B cell (primary cell): ENCODE measurements at regions not wholly inside any gene's neighbourhood (a gene's known extent, or its start where the extent isn't known, plus 50 kb on each side); places are given as distances from the start of the nearest gene placed in this dataset.

ENCODE experiments used
- ATAC-seq: fragments of 200-7000 bp; cut with Tn5 transposase; one replicate; pipeline ENCODE4 v1.10.0; 2021; ENCODE audit warnings: low read depth, mild to moderate bottlenecking, moderate number of reproducible peaks, moderate library complexity
- CTCF ChIA-PET: fragments of 350-600 bp; sonication (Branson Sonifier 250); formaldehyde crosslinking; loops from one replicate; lab custom pipeline; 2021; ENCODE audit warnings: antibody characterized with exemption, inconsistent platforms; lab: Charles Lee
- POLR2A ChIA-PET: fragments of 350-600 bp; sonication (Branson Sonifier 250); formaldehyde crosslinking; loops from one replicate; lab custom pipeline; 2021; ENCODE audit warnings: antibody characterized with exemption; lab: Charles Lee
- DNase-seq: peaks from one replicate; pipeline ENCODE4 v3.0.0; 2013
- H2AFZ ChIP-seq: 2 replicates; pipeline ENCODE4 v1.6.1; 2012; ENCODE audit warnings: mild to moderate bottlenecking, low read depth, low read length; ENCODE audit not compliant: insufficient read depth, poor library complexity, severe bottlenecking
- H3K27ac ChIP-seq, 2 donors: 1 replicate in 1 of 2; 2 replicates in 1 of 2; pipeline ENCODE4 v1.5.1; 2012 to 2013; ENCODE audit warnings: low read length in 2 of 2, mild to moderate bottlenecking in 2 of 2, moderate library complexity in 1 of 2
- H3K27me3 ChIP-seq, 4 experiments: fragments of 200-600 bp in 1 of 4; sonication (generic) in 1 of 4; replicated peaks in 1 of 4; 1 replicate in 2 of 4; 2 replicates in 2 of 4; pipeline versions ENCODE4 v1.6.1 to v1.7.0; 2013 to 2016; ENCODE audit warnings: low read length in 3 of 4, mild to moderate bottlenecking in 2 of 4, mixed read lengths in 1 of 4, moderate library complexity in 1 of 4; ENCODE audit not compliant: insufficient read depth in 4 of 4, control insufficient read depth in 3 of 4; ENCODE audit errors: control extremely low read depth in 1 of 4
- H3K36me3 ChIP-seq, 2 experiments: replicated peaks in 1 of 2; 1 replicate in 1 of 2; 2 replicates in 1 of 2; pipeline versions ENCODE4 v1.6.1 to v1.7.1; 2013; ENCODE audit warnings: low read length in 1 of 2; ENCODE audit not compliant: insufficient read depth in 2 of 2, control insufficient read depth in 1 of 2; ENCODE audit errors: control extremely low read depth in 1 of 2, extremely low read depth in 1 of 2
- H3K4me1 ChIP-seq, 2 donors: fragments of 200-600 bp in 1 of 2; sonication (generic) in 1 of 2; 1 replicate in 1 of 2; 2 replicates in 1 of 2; pipeline versions ENCODE4 v1.5.1 to v1.6.1; 2013 to 2017; ENCODE audit warnings: low read length in 2 of 2; ENCODE audit not compliant: control insufficient read depth in 2 of 2, insufficient read depth in 2 of 2
- H3K4me2 ChIP-seq: replicated peaks from 2 replicates; pipeline ENCODE3; 2012; ENCODE audit warnings: mild to moderate bottlenecking, low read depth, low read length; ENCODE audit not compliant: poor library complexity, severe bottlenecking
- H3K4me3 ChIP-seq, 5 experiments: fragments of 200-600 bp in 1 of 5; sonication (generic) in 1 of 5; 1 replicate in 3 of 5; 2 replicates in 2 of 5; pipeline versions ENCODE4 v1.5.1 to v1.7.0; 2011 to 2016; ENCODE audit warnings: low read length in 4 of 5, mild to moderate bottlenecking in 4 of 5, low read depth in 2 of 5, control low read depth in 1 of 5, moderate library complexity in 1 of 5; ENCODE audit not compliant: insufficient read depth in 1 of 5; ENCODE audit errors: control extremely low read depth in 1 of 5, extremely low read depth in 1 of 5
- H3K79me2 ChIP-seq: fragments of 200-600 bp; sonication (generic); one replicate; pipeline ENCODE4 v1.6.0; 2016; ENCODE audit warnings: low read length; ENCODE audit not compliant: control insufficient read depth, insufficient read depth
- H3K9ac ChIP-seq: fragments of 200-600 bp; sonication (generic); 2 replicates; pipeline ENCODE4 v1.6.1; 2017; ENCODE audit warnings: mild to moderate bottlenecking, low read length, moderate library complexity
- H3K9me3 ChIP-seq, 3 donors: one replicate each; pipeline versions ENCODE4 v1.6.1 to v1.7.1; 2013; ENCODE audit warnings: low read length in 2 of 3; ENCODE audit not compliant: control insufficient read depth in 2 of 3, insufficient read depth in 1 of 3; ENCODE audit errors: control extremely low read depth in 1 of 3
- H4K20me1 ChIP-seq: 2 replicates; pipeline ENCODE4 v1.6.0; 2012; ENCODE audit warnings: mild to moderate bottlenecking, low read length; ENCODE audit not compliant: insufficient read depth, control insufficient read depth, poor library complexity, severe bottlenecking
- H3K27ac Mint-ChIP-seq: one replicate; pipeline ENCODE4 v1.8.0; 2021; ENCODE audit warnings: mixed read lengths
- H3K27me3 Mint-ChIP-seq: one replicate; pipeline ENCODE4 v1.8.0; 2021; ENCODE audit warnings: mixed read lengths
- H3K4me1 Mint-ChIP-seq: one replicate; pipeline ENCODE4 v1.8.0; 2021; ENCODE audit warnings: mixed read lengths
- H3K4me3 Mint-ChIP-seq: one replicate; pipeline ENCODE4 v1.8.0; 2021; ENCODE audit warnings: mixed read lengths
- H3K9me3 Mint-ChIP-seq: one replicate; pipeline ENCODE4 v1.8.0; 2022; ENCODE audit warnings: mixed read lengths; ENCODE audit not compliant: insufficient read depth
- CTCF ChIP-seq: fragments of 200-600 bp; IDR thresholded peaks from one replicate; pipeline ENCODE4 v1.8.0; 2022; ENCODE audit warnings: antibody characterized with exemption, mild to moderate bottlenecking
- EZH2 ChIP-seq: IDR thresholded peaks from 2 replicates; pipeline ENCODE4 v1.6.1; 2012; ENCODE audit warnings: borderline replicate concordance, low read depth, mild to moderate bottlenecking, moderate library complexity, low read length; ENCODE audit not compliant: insufficient read depth, poor library complexity, severe bottlenecking
- WGBS: methylation state at CpG from one replicate; pipeline ENCODE4 v1.1.5; 2013; ENCODE audit warnings: missing lambda C conversion rate; ENCODE audit not compliant: insufficient coverage; 5-methylcytosine and 5-hydroxymethylcytosine counted together
- intact Hi-C: fragments of 100-400 bp; cut with micrococcal nuclease; formaldehyde crosslinking; loops from one replicate; pipeline ENCODE4 v1.10.0; 2022

GRCh38 chr16:54746596-54746995, 184.1 kb upstream of the IRX5 start:
- no peaks in the 10 kb centered on the region for H3K9me3 ChIP-seq
- no peak overlapping the region for H3K4me3 ChIP-seq
- no peak overlapping the region for H3K4me2 ChIP-seq
- H3K79me2 ChIP-seq = no peaks in the 10 kb centered on the region
- no peaks in the 10 kb centered on the region for H3K27me3 ChIP-seq
- Mint-ChIP-seq H3K27ac (no peak overlapping the region), H3K9me3 (no peaks in the 10 kb centered on the region), H3K4me3 (no peak overlapping the region), H3K4me1 (no peaks in the 10 kb centered on the region), H3K27me3 (no peaks in the 10 kb centered on the region)
- H3K27ac ChIP-seq = no peak overlapping the region
- TF ChIP-seq CTCF = no peak
- TF ChIP-seq EZH2 = no peak
- 88% methylated on average over 1 of the region's 4 CpGs for WGBS
- POLR2A ChIA-PET = no interaction called here
- DNase-seq (no peak), ATAC-seq (no peak)
- H3K4me1 ChIP-seq = no peaks in the 10 kb centered on the region
- no peaks in the 10 kb centered on the region for H3K36me3 ChIP-seq
- H4K20me1 ChIP-seq = no peaks in the 10 kb centered on the region
- no peak overlapping the region for H3K9ac ChIP-seq
- intact Hi-C loops = no loop called here
- no peak overlapping the region for H2AFZ ChIP-seq
- CTCF ChIA-PET = no interaction called here

GRCh38 chr16:54744998-54745397, 185.7 kb upstream of the IRX5 start:
- Histone ChIP-seq H4K20me1 (no peaks in the 10 kb centered on the region), H3K4me3 (no peak overlapping the region), H3K9ac (no peak overlapping the region), H2AFZ (no peak overlapping the region), H3K79me2 (no peaks in the 10 kb centered on the region), H3K9me3 (no peaks in the 10 kb centered on the region), H3K27me3 (no peaks in the 10 kb centered on the region), H3K27ac (no peak overlapping the region), H3K4me2 (no peak overlapping the region), H3K36me3 (no peaks in the 10 kb centered on the region), H3K4me1 (no peaks in the 10 kb centered on the region)
- no peak overlapping the region for H3K4me3 Mint-ChIP-seq
- ChIA-PET POLR2A (no interaction called here), CTCF (no interaction called here)
- WGBS = 67% methylated on average over 1 of the region's 6 CpGs
- no peaks in the 10 kb centered on the region for H3K4me1 Mint-ChIP-seq
- TF ChIP-seq CTCF = no peak
- TF ChIP-seq EZH2 = no peak
- DNase-seq (no peak), ATAC-seq (no peak)
- no peak overlapping the region for H3K27ac Mint-ChIP-seq
- intact Hi-C loops = no loop called here
- H3K9me3 Mint-ChIP-seq = no peaks in the 10 kb centered on the region
- no peaks in the 10 kb centered on the region for H3K27me3 Mint-ChIP-seq
